ENCODE measurements at regions not wholly inside any gene's neighbourhood (a gene's known extent, or its start where the extent isn't known, plus 50 kb on each side); places are given as distances from the start of the nearest gene placed in this dataset.

- no peak overlapping the region for H3K27ac Mint-ChIP-seq (ENCODE audit: unreplicated experiment)
- Histone ChIP-seq H3K36me3 (ENCODE audit: control insufficient read depth, insufficient read depth, low read length) (no peaks in the 10 kb centered on the region), H3K9me3 (no peaks in the 10 kb centered on the region), H3K27me3 (replicated peaks; ENCODE audit: control insufficient read depth, insufficient read depth, low read length) (no peaks in the 10 kb centered on the region), H3K4me3 (ENCODE audit: low read depth, low read length) (no peak overlapping the region), H3K4me1 (peaks cover 19% of the 10 kb centered on the region)
- H3K27me3 Mint-ChIP-seq (ENCODE audit: insufficient read depth, unreplicated experiment) = no peaks in the 10 kb centered on the region
- ChIA-PET CTCF (no interaction called here), POLR2A (no interaction called here)
- H3K4me3 Mint-ChIP-seq (ENCODE audit: unreplicated experiment) = no peak overlapping the region
- H3K36me3 Mint-ChIP-seq (ENCODE audit: insufficient read depth, unreplicated experiment) = no peaks in the 10 kb centered on the region
- no peaks in the 10 kb centered on the region for H3K9me3 Mint-ChIP-seq (ENCODE audit: unreplicated experiment)
- H3K4me1 Mint-ChIP-seq (ENCODE audit: low read depth, unreplicated experiment) = peaks cover 17% of the 10 kb centered on the region
- no peak for DNase-seq
- intact Hi-C loops (cut with micrococcal nuclease; ENCODE audit: unreplicated experiment) = no loop called here
- TF ChIP-seq CTCF (IDR thresholded peaks at IDR 0.05; ENCODE audit: insufficient read depth in 1 of 2, low read depth in 1 of 2, low read length in 1 of 2, severe bottlenecking in 1 of 2, unreplicated experiment in 1 of 2) = no peak
- no TSS peak for BruUV-seq (replicated peaks)
These were observed 642.7 kb downstream of the IPMK start for GRCh38 chr10:57624856-57625592.

- no TSS peak for BruUV-seq (replicated peaks)
These were observed 643.6 kb downstream of the IPMK start for GRCh38 chr10:57624066-57624465.

GRCh38 chr10:57621466-57621865 lies 646.2 kb downstream of the IPMK start:
- POLR2A ChIA-PET = no interaction called here
- Mint-ChIP-seq H3K9me3 (ENCODE audit: unreplicated experiment) (no peaks in the 10 kb centered on the region), H3K36me3 (ENCODE audit: insufficient read depth, unreplicated experiment) (no peaks in the 10 kb centered on the region)

More at GRCh38 chr10:57624066-57624465, 643.6 kb downstream of the IPMK start:
- H3K27ac Mint-ChIP-seq (ENCODE audit: unreplicated experiment) = no peak overlapping the region
- Histone ChIP-seq H3K4me3 (ENCODE audit: low read depth, low read length) (no peak overlapping the region), H3K36me3 (ENCODE audit: control insufficient read depth, insufficient read depth, low read length) (no peaks in the 10 kb centered on the region), H3K4me1 (peaks cover 16% of the 10 kb centered on the region), H3K9me3 (no peaks in the 10 kb centered on the region), H3K27me3 (replicated peaks; ENCODE audit: control insufficient read depth, insufficient read depth, low read length) (no peaks in the 10 kb centered on the region)
- CTCF ChIA-PET = no interaction called here
- peaks cover 17% of the 10 kb centered on the region for H3K4me1 Mint-ChIP-seq (ENCODE audit: low read depth, unreplicated experiment)
- no peak overlapping the region for H3K4me3 Mint-ChIP-seq (ENCODE audit: unreplicated experiment)
- no peaks in the 10 kb centered on the region for H3K36me3 Mint-ChIP-seq (ENCODE audit: insufficient read depth, unreplicated experiment)
- POLR2A ChIA-PET = no interaction called here
- intact Hi-C loops (cut with micrococcal nuclease; ENCODE audit: unreplicated experiment) = no loop called here
- TF ChIP-seq CTCF (IDR thresholded peaks at IDR 0.05; ENCODE audit: insufficient read depth in 1 of 2, low read depth in 1 of 2, low read length in 1 of 2, severe bottlenecking in 1 of 2, unreplicated experiment in 1 of 2) = no peak
- no peaks in the 10 kb centered on the region for H3K27me3 Mint-ChIP-seq (ENCODE audit: insufficient read depth, unreplicated experiment)
- no peaks in the 10 kb centered on the region for H3K9me3 Mint-ChIP-seq (ENCODE audit: unreplicated experiment)
- no peak for DNase-seq

More at GRCh38 chr10:57621466-57621865, 646.2 kb downstream of the IPMK start:
- no peak for TF ChIP-seq CTCF (IDR thresholded peaks at IDR 0.05; ENCODE audit: insufficient read depth in 1 of 2, low read depth in 1 of 2, low read length in 1 of 2, severe bottlenecking in 1 of 2, unreplicated experiment in 1 of 2)
- Mint-ChIP-seq H3K27ac (ENCODE audit: unreplicated experiment) (no peak overlapping the region), H3K27me3 (ENCODE audit: insufficient read depth, unreplicated experiment) (no peaks in the 10 kb centered on the region), H3K4me3 (ENCODE audit: unreplicated experiment) (no peak overlapping the region), H3K4me1 (ENCODE audit: low read depth, unreplicated experiment) (no peaks in the 10 kb centered on the region)
- Histone ChIP-seq H3K4me1 (no peaks in the 10 kb centered on the region), H3K4me3 (ENCODE audit: low read depth, low read length) (no peak overlapping the region), H3K9me3 (no peaks in the 10 kb centered on the region), H3K36me3 (ENCODE audit: control insufficient read depth, insufficient read depth, low read length) (no peaks in the 10 kb centered on the region), H3K27me3 (replicated peaks; ENCODE audit: control insufficient read depth, insufficient read depth, low read length) (no peaks in the 10 kb centered on the region)
- intact Hi-C loops (cut with micrococcal nuclease; ENCODE audit: unreplicated experiment) = no loop called here
- CTCF ChIA-PET = no interaction called here
- no peak for DNase-seq
- no TSS peak for BruUV-seq (replicated peaks)

Measured in Caco-2 (cell line).